NCI-H2107 treated with DMSO at 0.1 percent for 48 hours (cell line): ENCODE measurements at regions not wholly inside any gene's neighbourhood (a gene's known extent, or its start where the extent isn't known, plus 50 kb on each side); places are given as distances from the start of the nearest gene placed in this dataset.
"Not testable (repeated sequence)": the region's sequence is repeated elsewhere in the genome, so short reads cannot be mapped to it uniquely, and the experiment has no call there.

Experiments
- DNase-seq: peaks from one replicate; lab custom pipeline; 2025; ENCODE audit not compliant: unreplicated experiment; lab: John Stamatoyannopoulos, UW

GRCh38 chr17:77798031-77798430 is 160.5 kb upstream of the TNRC6C start:
- no peak for DNase-seq

- DNase-seq = no peak
Observed at GRCh38 chr17:77798481-77798880, 160.0 kb upstream of the TNRC6C start.

- DNase-seq = no peak
Observed at GRCh38 chr17:77800816-77801215, 157.7 kb upstream of the TNRC6C start.

- no peak for DNase-seq
Observed at GRCh38 chr17:77801545-77802332, 156.8 kb upstream of the TNRC6C start.

- peak; percentile 16 for DNase-seq
Observed at GRCh38 chr17:77802333-77802615, 156.2 kb upstream of the TNRC6C start.

- DNase-seq = peak; percentile 70
Observed at GRCh38 chr17:77802811-77803220, 155.7 kb upstream of the TNRC6C start.

GRCh38 chr17:77803726-77804125 is 154.8 kb upstream of the TNRC6C start:
- no peak for DNase-seq

- no peak for DNase-seq
Observed at GRCh38 chr17:77804796-77805426, 153.6 kb upstream of the TNRC6C start.

GRCh38 chr17:77805970-77806369 is 152.5 kb upstream of the TNRC6C start:
- not testable (repeated sequence) for DNase-seq

GRCh38 chr17:77807051-77807745 is 151.3 kb upstream of the TNRC6C start:
- DNase-seq = no peak

- DNase-seq = no peak
Observed at GRCh38 chr17:77807746-77808441, 150.6 kb upstream of the TNRC6C start.

- DNase-seq = no peak
Observed at GRCh38 chr17:77808686-77809425, 149.6 kb upstream of the TNRC6C start.

- no peak for DNase-seq
Observed at GRCh38 chr17:77809814-77810213, 148.7 kb upstream of the TNRC6C start.

GRCh38 chr17:77810536-77810935 is 148.0 kb upstream of the TNRC6C start:
- DNase-seq = no peak

- DNase-seq = no peak
Observed at GRCh38 chr17:77811521-77811920, 147.0 kb upstream of the TNRC6C start.

GRCh38 chr17:77814091-77814772 is 144.3 kb upstream of the TNRC6C start:
- no peak for DNase-seq

GRCh38 chr17:77815127-77815905 is 143.2 kb upstream of the TNRC6C start:
- DNase-seq = no peak

GRCh38 chr17:77817953-77818352 is 140.6 kb upstream of the TNRC6C start:
- no peak for DNase-seq

GRCh38 chr17:77819497-77819896 is 139.0 kb upstream of the TNRC6C start:
- DNase-seq = peak; percentile 65

- DNase-seq = no peak
Observed at GRCh38 chr17:77821114-77821513, 137.4 kb upstream of the TNRC6C start.
